NCI-H187 treated with DMSO at 0.1 percent for 48 hours (cell line): ENCODE measurements at regions not wholly inside any gene's neighbourhood (a gene's known extent, or its start where the extent isn't known, plus 50 kb on each side); places are given as distances from the start of the nearest gene placed in this dataset.

ENCODE experiments used
- DNase-seq: peaks from one replicate; lab custom pipeline; 2025; lab: John Stamatoyannopoulos, UW

DNA sequence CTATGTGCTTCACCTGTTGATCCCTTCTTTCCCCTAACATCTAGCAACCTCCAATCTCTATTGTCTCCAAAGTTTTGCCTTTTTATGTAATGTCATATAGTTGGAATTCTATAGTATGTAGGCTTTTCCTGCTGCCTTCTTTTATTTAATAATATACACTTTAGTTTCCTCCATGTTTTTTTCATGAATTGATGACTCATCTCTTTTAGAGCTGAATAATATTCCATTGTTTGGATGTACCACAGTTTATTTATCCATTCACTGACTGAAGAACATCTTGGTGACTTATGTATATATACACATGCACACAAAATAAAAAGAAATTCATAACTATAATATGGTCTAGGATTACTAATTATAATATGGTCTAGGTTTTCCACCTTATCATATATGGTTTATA is 1314.2 kb downstream of the OTOL1 start:
- DNase-seq: no peak

DNA sequence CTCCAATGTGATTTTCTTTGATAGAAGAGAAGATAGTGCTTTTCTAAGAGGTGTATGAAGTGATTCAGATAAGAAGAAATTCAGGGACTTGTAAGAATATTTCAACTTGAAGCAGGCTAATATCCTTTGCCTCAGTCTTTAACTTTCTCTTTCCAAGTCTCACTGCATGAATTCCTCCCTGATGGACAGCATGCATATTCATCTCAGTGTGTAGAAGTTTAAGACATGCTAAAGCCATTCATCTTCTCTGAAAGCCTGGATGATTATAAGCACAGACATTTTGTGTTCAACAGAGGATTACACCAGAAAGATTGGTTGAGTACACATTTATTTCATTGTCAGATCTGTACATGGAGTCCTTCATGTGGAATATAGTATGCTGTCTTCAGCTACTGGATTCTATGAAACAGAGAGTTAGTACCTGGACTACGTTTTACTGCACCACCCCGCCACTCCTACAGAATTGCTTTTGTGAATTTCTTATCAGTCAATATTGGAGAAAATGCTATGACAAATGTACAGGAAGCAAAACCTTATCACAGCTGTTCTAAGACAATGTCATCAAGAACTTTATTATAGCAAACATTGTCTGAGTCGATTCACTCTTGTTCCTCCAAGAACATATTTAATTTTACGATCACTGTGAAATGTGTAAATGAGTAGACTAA is 1346.1 kb downstream of the OTOL1 start:
- DNase-seq: no peak

- no peak for DNase-seq
Observed at GRCh38 chr3:162845918-162846317, 1349.3 kb downstream of the OTOL1 start.

GRCh38 chr3:162847511-162847910 is 1350.9 kb downstream of the OTOL1 start:
- DNase-seq: no peak

- no peak for DNase-seq
Observed at GRCh38 chr3:162863579-162863978, 1367.0 kb downstream of the OTOL1 start.

GRCh38 chr3:162865466-162865865 is 1368.9 kb downstream of the OTOL1 start:
- no peak for DNase-seq

- DNase-seq: no peak
Observed at GRCh38 chr3:162879021-162879562, 1382.5 kb downstream of the OTOL1 start.

DNA sequence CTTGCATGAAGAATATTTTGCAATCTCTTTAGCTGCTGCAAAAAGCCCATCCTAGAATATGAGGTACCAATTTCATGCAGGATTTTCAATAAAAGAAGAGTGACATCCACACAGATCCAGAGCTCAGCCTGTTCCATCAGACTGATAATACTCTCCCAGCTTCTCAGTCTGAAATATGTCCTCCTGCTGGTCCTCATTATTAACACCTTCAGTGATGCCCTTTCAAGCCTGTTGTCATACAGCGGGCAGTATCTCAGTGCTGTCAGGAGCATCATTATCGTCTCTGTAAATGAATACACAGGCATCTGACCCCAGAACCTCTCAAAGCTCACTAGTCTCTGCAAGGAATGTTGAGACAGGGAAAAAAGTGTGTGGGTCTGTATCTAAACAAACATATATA is 1387.8 kb downstream of the OTOL1 start:
- DNase-seq: no peak

GRCh38 chr3:162892921-162893793 is 1396.5 kb downstream of the OTOL1 start:
- DNase-seq: no peak

- no peak for DNase-seq
Observed at GRCh38 chr3:162897291-162897690, 1400.7 kb downstream of the OTOL1 start.

GRCh38 chr3:162932503-162932902 is 1435.9 kb downstream of the OTOL1 start:
- no peak for DNase-seq

DNA sequence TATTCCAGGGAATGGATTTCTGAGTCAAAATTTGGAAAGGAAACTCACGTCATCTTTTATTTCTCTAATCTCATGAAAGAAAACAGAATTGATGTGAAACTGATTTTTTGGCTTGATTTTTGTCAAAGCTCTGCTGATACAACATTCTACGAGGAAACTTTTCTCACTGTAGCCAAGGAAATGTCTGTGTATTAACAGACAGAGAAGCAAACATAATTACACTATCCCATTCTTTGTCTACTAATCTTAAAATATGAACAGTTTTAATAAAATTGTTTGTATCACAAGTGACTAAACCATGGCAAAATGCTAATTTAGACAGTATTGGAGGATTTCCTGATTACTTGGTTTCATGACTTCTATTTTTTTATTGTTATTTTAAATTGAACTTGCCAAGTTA is 1437.0 kb downstream of the OTOL1 start:
- DNase-seq: no peak

- no peak for DNase-seq
Observed at GRCh38 chr3:162936706-162937105, 1440.1 kb downstream of the OTOL1 start.

DNA sequence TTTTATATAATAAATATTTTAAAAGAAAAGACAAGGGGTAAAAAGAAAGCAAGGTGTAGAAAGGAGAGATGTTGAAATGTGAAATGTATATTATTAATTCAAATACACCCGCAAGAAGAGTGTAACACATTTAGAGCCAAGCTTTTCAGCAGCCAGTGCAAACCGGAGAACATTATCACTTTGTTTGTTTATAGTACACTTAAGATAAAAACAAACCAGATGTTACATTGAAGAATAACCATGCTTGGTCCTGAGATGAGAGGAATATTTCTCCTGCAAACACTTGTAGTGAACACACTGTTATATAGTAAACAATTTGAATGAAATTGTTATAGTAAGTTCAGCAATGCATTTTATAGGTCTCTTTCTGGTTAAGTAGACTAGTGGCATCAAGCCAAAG is 1441.5 kb downstream of the OTOL1 start:
- no peak for DNase-seq

DNA sequence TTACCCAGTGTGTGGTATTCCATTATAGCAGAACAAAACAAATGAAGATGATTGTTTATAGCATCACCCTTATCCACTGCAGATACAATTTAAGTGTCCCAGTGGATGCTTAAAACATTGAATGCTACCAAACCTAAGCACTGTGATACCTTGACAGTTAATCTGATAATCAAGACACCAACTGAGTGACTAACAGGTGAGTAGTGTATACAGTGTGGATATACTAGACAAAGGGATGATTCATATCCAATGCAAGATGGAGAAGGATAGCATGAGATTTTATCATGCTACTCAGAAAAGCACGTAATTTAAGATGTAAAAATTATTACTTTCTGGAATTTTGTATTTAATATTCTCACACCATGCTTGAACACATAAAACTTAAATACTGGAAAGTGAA is 1449.0 kb downstream of the OTOL1 start:
- DNase-seq: no peak

GRCh38 chr3:162956711-162957110 is 1460.1 kb downstream of the OTOL1 start:
- no peak for DNase-seq

DNA sequence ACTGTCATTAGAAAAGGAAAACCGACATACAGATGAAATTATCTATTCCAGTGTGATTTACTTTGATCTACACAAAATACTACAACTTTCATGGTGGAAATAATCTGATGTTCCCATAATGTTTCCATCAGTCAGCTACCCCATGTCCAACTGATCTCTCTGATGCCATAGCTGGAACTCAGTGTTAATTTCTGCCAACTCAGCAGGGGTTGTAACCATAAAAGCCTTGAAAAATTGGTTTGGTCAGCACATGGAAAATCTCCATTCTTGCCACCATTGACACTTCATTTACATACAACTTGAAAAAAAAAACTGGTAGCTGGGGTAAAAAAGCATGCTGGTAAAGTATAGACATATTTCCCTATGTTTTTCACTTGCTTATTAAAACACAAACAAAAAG is 1463.7 kb downstream of the OTOL1 start:
- no peak for DNase-seq

GRCh38 chr3:162970292-162970691 is 1473.7 kb downstream of the OTOL1 start:
- DNase-seq: no peak

- DNase-seq: no peak
Observed at GRCh38 chr3:162971715-162972114, 1475.1 kb downstream of the OTOL1 start.

GRCh38 chr3:162973428-162973917 is 1476.9 kb downstream of the OTOL1 start:
- DNase-seq: no peak

DNA sequence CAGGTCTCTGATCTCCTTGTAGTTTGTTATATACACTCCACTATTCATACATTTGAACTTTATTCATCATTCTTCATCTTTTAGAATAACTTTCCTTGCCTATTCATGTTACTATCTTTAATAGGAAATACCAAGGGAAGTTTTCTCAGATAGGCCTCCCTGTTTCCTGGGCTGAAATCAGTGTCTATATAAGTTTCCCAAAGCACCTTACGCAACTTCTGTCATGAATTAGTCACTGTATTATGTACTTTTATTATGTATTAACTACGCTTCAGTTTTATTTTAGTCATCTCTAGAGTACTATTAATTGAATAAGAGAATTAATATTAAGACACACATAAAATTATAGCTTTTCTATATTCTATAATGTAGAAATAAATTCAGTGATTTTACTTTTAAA is 1481.5 kb downstream of the OTOL1 start:
- no peak for DNase-seq

GRCh38 chr3:162984746-162985145 is 1488.1 kb downstream of the OTOL1 start:
- DNase-seq: no peak
